Mucosa of gallbladder (tissue), 1 donor: ENCODE measurements at regions not wholly inside any gene's neighbourhood (a gene's known extent, or its start where the extent isn't known, plus 50 kb on each side); places are given as distances from the start of the nearest gene placed in this dataset.
"Not testable (repeated sequence)": the region's sequence is repeated elsewhere in the genome, so short reads cannot be mapped to it uniquely, and the experiment has no call there.

Source experiments
- DNase-seq: peaks from one replicate; pipeline ENCODE4 v3.0.0-alpha.2; 2020; ENCODE audit warnings: low spot score
- donor health status: DM: no; HTN: no; CAD: no.

- no peak for DNase-seq
Observed at GRCh38 chr3:144820726-144821125, 849.1 kb downstream of the DIPK2A start.

GRCh38 chr3:144821583-144821982 is 850.0 kb downstream of the DIPK2A start:
- no peak for DNase-seq

DNA sequence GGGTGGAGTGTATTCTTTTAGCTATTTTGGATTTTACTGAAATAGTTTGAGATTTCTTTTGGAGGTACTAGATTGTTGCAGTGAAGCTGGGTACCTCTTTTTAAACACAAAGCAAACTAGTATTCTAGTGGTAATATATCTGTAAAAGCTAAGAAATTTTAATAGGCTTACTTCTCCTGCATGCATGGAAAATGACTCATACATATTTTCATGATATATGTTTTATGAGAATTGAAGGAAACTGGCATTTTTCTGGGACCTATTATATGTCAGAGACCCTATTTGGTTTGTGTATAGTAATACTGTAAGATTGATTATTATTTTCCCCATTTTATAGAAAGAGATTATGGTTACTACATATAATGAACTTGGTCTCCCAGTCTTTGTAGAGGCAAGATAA is 851.0 kb downstream of the DIPK2A start:
- DNase-seq = no peak

DNA sequence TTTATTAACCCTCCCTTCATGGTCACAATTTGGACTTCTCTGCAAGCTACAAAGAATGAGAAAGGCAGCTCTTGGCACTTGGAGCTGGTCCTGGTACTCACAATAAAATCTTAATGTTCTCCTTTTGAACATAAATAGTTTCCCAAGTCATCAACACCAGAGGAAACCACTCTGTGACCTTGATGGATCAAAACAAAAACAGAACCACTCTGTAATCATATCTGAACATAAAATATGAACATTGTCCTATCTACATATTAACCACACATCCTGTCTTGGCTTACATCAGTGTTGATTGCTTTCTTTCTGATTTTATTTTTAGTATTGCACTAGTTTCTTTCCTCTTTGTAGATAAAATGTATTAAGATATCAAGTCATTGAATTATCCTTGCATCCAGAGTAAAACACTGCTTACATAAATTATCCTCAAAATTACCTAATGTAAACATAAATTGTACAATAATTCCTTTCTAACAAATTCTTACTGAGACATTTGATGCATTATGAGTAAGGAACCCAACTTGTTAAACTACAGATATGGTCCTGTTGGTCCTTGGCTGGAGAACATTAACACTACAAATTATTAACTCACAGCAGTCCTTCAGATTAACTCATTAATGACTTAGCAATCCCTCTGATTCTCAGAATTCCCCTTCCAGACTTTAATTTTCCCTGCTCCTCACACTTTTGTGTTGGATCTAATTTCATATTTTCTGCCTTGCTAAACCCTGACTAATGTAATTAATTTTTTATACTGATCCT is 860.5 kb downstream of the DIPK2A start:
- DNase-seq = no peak

- no peak for DNase-seq
Observed at GRCh38 chr3:144839991-144840390, 868.4 kb downstream of the DIPK2A start.

DNA sequence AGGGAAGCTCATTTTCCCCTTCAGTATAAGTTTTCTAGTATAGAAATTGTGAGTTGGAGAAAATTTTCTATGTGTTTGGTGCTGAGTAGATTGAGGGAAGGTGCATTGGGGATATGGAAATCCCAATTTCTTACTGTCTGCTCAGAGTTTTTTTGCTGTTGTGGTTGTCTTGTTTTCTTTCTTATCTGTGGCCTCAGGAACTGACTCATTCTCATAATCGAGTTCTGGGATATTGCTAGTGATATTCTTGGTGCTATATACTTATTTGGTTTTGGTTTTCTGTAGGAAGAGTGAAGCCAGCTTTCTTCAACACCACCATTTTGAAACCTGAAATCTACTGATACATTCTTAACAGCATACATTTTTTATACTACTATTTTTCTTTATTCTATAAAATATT is 869.2 kb downstream of the DIPK2A start:
- DNase-seq = no peak

DNA sequence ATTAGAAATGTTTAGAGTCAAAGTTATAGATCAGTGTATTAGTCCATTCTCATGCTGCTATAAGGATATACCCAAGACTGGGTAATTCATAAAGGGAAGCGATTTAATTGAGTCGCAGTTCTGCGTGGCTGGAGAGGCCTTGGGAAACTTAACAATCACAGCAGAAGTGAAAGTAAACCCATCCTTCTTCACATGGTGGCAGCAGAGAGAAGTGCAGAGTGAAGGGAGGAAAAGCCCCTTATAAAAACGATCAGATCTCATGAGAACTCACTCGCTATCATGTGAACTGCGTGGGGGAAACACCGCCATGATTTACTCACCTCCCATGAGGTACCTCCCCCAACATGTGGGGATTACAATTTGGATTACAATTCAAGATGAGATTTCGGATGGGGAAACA is 871.5 kb downstream of the DIPK2A start:
- DNase-seq = no peak

DNA sequence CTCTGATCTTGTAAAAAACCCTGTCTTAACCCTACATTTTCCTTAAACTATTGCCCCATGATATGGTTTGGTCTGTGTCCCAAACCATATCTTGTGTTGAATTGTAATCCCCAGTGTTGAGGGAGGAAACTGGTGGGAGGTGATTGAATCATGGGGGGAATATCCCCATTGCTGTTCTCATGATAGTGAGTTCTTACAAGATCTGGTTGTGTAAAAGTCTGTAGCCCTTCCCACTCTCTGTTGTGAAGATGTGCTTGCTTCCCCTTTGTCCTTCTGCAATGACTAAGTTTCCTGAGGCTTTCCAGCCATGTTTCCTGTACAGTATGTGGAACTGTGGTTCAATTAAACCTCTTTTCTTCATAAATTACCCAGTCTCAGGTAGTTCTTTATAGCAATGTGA is 881.4 kb downstream of the DIPK2A start:
- no peak for DNase-seq

- not testable (repeated sequence) for DNase-seq
Observed at GRCh38 chr3:144854020-144854419, 882.4 kb downstream of the DIPK2A start.

- DNase-seq = no peak
Observed at GRCh38 chr3:144859161-144859560, 887.5 kb downstream of the DIPK2A start.

DNA sequence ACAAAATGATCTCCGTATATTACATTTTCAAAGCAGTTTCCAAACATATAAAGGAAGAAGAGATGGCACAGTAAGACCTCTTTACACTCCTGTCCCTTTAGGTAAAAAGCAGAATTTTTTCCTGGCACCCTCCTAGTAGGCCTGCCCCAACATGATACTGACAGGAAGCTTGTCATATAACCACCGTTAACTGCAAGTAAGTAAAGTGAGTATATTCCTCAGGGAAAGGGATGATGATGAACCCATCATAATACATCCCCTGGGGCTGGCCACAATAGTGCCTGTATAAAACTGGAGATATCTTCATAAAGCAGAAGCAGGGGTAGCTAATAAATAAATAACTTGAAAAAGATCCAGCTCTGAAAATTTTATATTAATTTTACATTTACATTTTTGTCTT is 893.0 kb downstream of the DIPK2A start:
- DNase-seq = no peak

DNA sequence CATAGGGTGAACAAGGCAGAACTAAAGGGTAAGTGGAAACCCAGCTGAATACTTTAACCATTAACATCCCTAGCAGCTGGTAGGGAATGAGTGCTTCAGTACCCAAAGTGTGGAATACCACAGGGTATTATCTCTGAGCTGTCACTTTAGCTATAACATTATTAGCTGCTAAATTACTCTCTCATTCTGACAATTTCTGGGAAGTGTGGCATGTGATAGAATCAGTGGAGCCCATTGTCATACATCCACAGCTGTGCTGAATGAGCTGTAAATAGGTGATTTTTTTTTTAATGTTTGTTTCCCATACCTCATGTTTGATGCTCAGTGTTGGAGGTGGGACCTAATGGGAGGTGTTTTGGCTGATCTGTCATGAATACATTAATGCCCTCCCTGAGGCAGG is 894.3 kb downstream of the DIPK2A start:
- no peak for DNase-seq

DNA sequence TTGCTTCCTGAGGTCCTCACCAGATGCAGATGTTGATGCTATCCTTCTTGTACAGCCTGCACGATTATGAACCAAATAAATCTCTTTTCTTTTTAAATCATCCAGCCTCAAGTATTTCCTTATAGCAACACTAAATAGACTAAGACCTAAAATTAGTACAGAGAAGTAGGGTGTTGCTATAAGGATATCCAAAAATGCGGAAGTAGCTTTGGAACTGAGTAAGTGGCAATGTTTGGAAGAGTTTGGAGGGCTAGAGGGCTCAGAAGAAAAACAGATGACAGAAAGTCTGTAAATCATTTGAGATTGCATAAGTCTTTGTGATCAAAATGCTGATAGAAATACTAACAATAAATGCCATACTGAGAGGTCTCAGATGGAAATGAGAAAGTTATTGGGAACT is 894.9 kb downstream of the DIPK2A start:
- DNase-seq = no peak

- DNase-seq = no peak
Observed at GRCh38 chr3:144868506-144868905, 896.9 kb downstream of the DIPK2A start.

DNA sequence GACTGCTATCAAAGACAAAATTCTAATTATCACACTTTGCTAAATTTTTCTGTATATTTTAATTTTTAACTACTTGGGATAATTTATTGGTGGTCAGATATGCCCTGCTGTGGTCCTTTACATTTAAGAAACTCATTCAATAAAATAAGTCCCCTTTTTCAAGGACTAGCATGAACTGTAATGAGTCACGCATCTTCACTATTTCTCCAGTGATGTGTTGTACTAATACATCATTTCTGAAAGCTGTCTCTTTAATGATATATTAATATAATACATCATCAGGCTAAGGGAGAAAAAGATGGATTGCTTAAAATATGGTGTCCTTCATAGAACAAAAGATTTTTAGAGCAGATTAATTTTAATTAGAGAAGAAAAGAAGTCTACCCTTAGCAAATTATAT is 901.4 kb downstream of the DIPK2A start:
- DNase-seq = no peak

DNA sequence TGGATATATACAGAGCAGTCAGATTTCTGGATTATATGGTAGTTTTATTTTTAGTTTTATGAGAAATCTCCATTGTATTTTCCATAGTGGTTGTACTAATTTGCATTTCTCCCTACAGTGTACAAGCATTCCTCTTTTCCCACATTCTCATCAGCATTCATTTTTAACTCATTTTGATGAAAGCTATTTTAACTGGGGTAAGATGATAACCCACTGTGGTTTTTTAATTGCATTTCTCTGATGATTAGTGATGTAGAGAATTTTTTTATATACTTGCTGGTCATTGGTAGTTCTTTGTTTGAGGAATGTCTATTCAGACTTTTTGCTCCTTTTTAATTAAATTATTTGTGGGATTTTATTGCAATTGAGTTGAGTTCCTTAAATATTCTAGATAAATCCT is 903.6 kb downstream of the DIPK2A start:
- DNase-seq = no peak

GRCh38 chr3:144877356-144877755 is 905.7 kb downstream of the DIPK2A start:
- DNase-seq = no peak

- no peak for DNase-seq
Observed at GRCh38 chr3:144879701-144880100, 908.1 kb downstream of the DIPK2A start.

DNA sequence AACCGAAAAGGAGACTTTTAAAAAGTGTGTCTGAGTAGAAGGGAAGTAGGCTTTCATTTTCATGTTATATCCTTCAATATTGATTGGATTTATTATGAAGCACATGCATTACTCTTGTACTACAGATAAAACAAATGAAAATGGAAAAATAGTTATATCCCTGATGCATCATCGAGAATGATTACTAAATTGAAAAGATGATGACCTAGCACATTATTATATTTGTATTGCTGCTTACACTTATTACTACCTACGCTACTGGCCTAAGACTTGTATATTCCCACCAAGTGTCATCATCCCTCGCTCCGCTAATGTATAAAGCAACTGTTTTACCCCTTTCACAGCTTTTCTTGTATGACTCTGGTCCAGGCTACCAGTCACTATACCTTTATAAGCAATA is 922.4 kb downstream of the DIPK2A start:
- no peak for DNase-seq

DNA sequence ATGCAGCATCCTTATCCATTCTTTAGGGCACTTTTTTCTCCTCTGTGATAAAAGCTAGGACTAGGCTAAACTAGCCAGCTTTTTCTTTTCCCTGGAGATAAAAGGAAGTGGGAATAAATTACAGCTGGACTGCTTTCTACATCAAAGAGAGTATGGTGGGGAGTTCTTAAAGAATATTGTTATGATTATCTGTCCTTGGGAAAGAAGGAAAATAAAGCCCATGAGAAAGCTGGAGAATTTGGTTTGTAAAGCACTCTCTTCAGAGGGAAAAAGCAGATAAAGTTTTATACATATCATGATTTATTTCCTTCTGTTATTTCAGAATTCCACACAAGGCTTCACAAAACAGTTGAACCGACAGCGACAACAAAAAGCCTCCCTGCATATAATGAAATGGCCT is 923.0 kb downstream of the DIPK2A start:
- DNase-seq = no peak

DNA sequence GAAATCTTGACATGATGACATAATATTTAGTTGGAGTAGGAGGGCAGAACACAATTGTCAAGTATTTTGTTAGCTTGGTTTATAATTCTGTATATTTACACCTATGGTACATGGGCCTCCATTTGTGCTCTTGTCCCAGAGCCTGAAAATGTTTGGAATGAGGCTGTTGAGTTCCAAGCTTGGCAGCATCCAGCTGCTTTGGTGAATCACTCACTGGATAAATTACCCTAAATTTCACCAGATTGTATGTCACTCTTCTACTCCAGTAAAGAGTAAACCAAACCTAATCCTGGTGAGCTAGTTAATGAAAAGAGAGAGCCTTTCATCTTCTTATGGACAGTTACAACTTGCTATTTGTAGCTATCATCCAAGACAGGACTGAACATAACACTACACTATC is 928.7 kb downstream of the DIPK2A start:
- no peak for DNase-seq

GRCh38 chr3:144907581-144907980 is 936.0 kb downstream of the DIPK2A start:
- not testable (repeated sequence) for DNase-seq

GRCh38 chr3:144912968-144913367 is 941.3 kb downstream of the DIPK2A start:
- DNase-seq = no peak

DNA sequence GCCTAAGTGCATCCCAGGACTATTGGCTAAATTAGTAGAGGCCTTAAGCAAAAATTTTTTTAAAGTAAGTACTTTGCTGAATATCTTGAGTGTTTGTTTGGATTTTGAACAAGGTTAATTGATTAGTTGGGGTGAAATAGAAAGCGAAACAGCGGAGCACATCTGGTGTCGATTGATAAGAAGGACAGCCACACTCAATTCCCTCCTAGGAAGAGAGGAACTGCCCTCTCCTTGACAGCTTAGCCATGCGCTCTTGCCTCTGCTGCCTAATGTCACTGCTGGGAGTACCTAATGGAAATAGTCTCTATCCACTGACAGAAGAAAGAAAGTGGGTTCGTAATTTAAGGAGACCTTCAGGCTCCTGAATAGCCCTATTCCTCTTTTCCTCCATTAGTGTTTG is 943.6 kb downstream of the DIPK2A start:
- no peak for DNase-seq
